Esophagus (tissue), 2 donors: ENCODE measurements at regions not wholly inside any gene's neighbourhood (a gene's known extent, or its start where the extent isn't known, plus 50 kb on each side); places are given as distances from the start of the nearest gene placed in this dataset.
"Not testable (repeated sequence)": the region's sequence is repeated elsewhere in the genome, so short reads cannot be mapped to it uniquely, and the experiment has no call there.

Source experiments
- H3K27ac ChIP-seq, 2 donors: one replicate each; pipeline ENCODE4 v1.5.1; 2013; ENCODE audit warnings: low read depth in 2 of 2, mild to moderate bottlenecking in 2 of 2, inconsistent platforms in 1 of 2, low read length in 1 of 2, moderate library complexity in 1 of 2
- H3K27me3 ChIP-seq, 2 donors: one replicate each; pipeline ENCODE4 v1.6.1; 2013; ENCODE audit warnings: low read length in 2 of 2, control low read depth in 1 of 2, mild to moderate bottlenecking in 1 of 2; ENCODE audit not compliant: insufficient read depth in 2 of 2, control insufficient read depth in 1 of 2
- H3K36me3 ChIP-seq, 2 donors: one replicate each; pipeline ENCODE4 v1.6.1; 2013; ENCODE audit warnings: low read length in 1 of 2; ENCODE audit not compliant: control insufficient read depth in 2 of 2, insufficient read depth in 2 of 2
- H3K4me1 ChIP-seq, 2 donors: one replicate each; pipeline ENCODE4 v1.6.1; 2013; ENCODE audit warnings: low read length in 1 of 2; ENCODE audit not compliant: control insufficient read depth in 2 of 2, insufficient read depth in 2 of 2
- H3K4me3 ChIP-seq, 2 donors: one replicate each; pipeline ENCODE4 v1.5.1; 2013; ENCODE audit warnings: low read length in 2 of 2, mild to moderate bottlenecking in 2 of 2, low read depth in 1 of 2, moderate library complexity in 1 of 2
- H3K9me3 ChIP-seq, 2 donors: one replicate each; pipeline ENCODE4 v1.6.1; 2013; ENCODE audit warnings: mild to moderate bottlenecking in 2 of 2, low read depth in 1 of 2, low read length in 1 of 2, moderate library complexity in 1 of 2; ENCODE audit not compliant: control insufficient read depth in 2 of 2, insufficient read depth in 1 of 2
- WGBS, 2 donors: extraction: QIAGEN DNeasy Blood & Tissue Kit; methylation state at CpG; one replicate each; pipeline ENCODE4 v1.1.7; 2013; 5-methylcytosine and 5-hydroxymethylcytosine counted together
- donor health status: healthy with polysubstance abuse.
- donor health status: Bipolar disorder and iron deficiency.

GRCh38 chr5:56733580-56733979, 81.8 kb upstream of the MAP3K1 start:
- H3K4me3 ChIP-seq = no peak overlapping the region
- no peaks in the 10 kb centered on the region for H3K9me3 ChIP-seq
- H3K27me3 ChIP-seq = no peaks in the 10 kb centered on the region
- no peaks in the 10 kb centered on the region for H3K36me3 ChIP-seq
- peaks cover 5 to 8% of the 10 kb centered on the region in 2 donors for H3K4me1 ChIP-seq
- peak overlapping the region in 1 of 2 donors; percentile 66 for H3K27ac ChIP-seq
- 56 to 61% methylated on average over 4 of the region's 4 CpGs for WGBS, 2 donors

- Histone ChIP-seq H3K27me3 (no peaks in the 10 kb centered on the region), H3K9me3 (no peaks in the 10 kb centered on the region), H3K4me1 (peaks cover 5 to 8% of the 10 kb centered on the region in 2 donors), H3K27ac (no peak overlapping the region), H3K36me3 (no peaks in the 10 kb centered on the region), H3K4me3 (no peak overlapping the region)
- 82 to 91% methylated on average over 6 of the region's 6 CpGs for WGBS, 2 donors
Measured at GRCh38 chr5:56732121-56732520, 83.2 kb upstream of the MAP3K1 start.

- not testable (repeated sequence) for H3K27me3 ChIP-seq, H3K36me3 ChIP-seq, H3K27ac ChIP-seq, H3K4me1 ChIP-seq, H3K9me3 ChIP-seq, H3K4me3 ChIP-seq
- 95 to 98% methylated on average over 2 of the region's 2 CpGs for WGBS, 2 donors
Measured at GRCh38 chr5:56731473-56731872, 83.9 kb upstream of the MAP3K1 start.

- H3K27ac ChIP-seq = no peak overlapping the region
- H3K36me3 ChIP-seq = no peaks in the 10 kb centered on the region
- H3K4me3 ChIP-seq = no peak overlapping the region
- 81 to 84% methylated on average over 1 of the region's 1 CpG for WGBS, 2 donors
- H3K9me3 ChIP-seq = no peaks in the 10 kb centered on the region
- no peaks in the 10 kb centered on the region for H3K27me3 ChIP-seq
- H3K4me1 ChIP-seq = peaks cover 5 to 8% of the 10 kb centered on the region in 2 donors
Measured at GRCh38 chr5:56729488-56729887, 85.9 kb upstream of the MAP3K1 start.

- no peak overlapping the region for H3K27ac ChIP-seq
- no peaks in the 10 kb centered on the region for H3K36me3 ChIP-seq
- H3K9me3 ChIP-seq = no peaks in the 10 kb centered on the region
- H3K27me3 ChIP-seq = no peaks in the 10 kb centered on the region
- no peaks in the 10 kb centered on the region for H3K4me1 ChIP-seq
- no peak overlapping the region for H3K4me3 ChIP-seq
- WGBS, 2 donors = 66 to 68% methylated on average over 8 of the region's 8 CpGs
Measured at GRCh38 chr5:56725711-56726411, 89.5 kb upstream of the MAP3K1 start.

GRCh38 chr5:56724857-56725256, 90.5 kb upstream of the MAP3K1 start:
- H3K9me3 ChIP-seq, H3K27me3 ChIP-seq, H3K27ac ChIP-seq, H3K36me3 ChIP-seq, H3K4me3 ChIP-seq, H3K4me1 ChIP-seq: not testable (repeated sequence)
- 99% methylated on average over 4 of the region's 4 CpGs for WGBS, 2 donors

GRCh38 chr5:56722317-56722716, 93.0 kb upstream of the MAP3K1 start:
- no peaks in the 10 kb centered on the region for H3K9me3 ChIP-seq
- no peak overlapping the region for H3K4me3 ChIP-seq
- H3K27me3 ChIP-seq = no peaks in the 10 kb centered on the region
- H3K4me1 ChIP-seq = no peaks in the 10 kb centered on the region
- H3K27ac ChIP-seq = no peak overlapping the region
- WGBS, 2 donors = 79 to 86% methylated on average over 3 of the region's 3 CpGs
- H3K36me3 ChIP-seq = no peaks in the 10 kb centered on the region

GRCh38 chr5:56717253-56717987, 97.9 kb upstream of the MAP3K1 start:
- H3K9me3 ChIP-seq = no peaks in the 10 kb centered on the region
- WGBS, 2 donors = 40 to 63% methylated on average over 11 of the region's 11 CpGs
- H3K4me1 ChIP-seq = no peaks in the 10 kb centered on the region
- H3K27me3 ChIP-seq = no peaks in the 10 kb centered on the region
- peak overlapping the region in 1 of 2 donors; percentile 34 for H3K4me3 ChIP-seq
- peak overlapping the region; percentile 86 to 95 for H3K27ac ChIP-seq
- no peaks in the 10 kb centered on the region for H3K36me3 ChIP-seq

- Histone ChIP-seq H3K4me1 (no peaks in the 10 kb centered on the region), H3K4me3 (no peak overlapping the region), H3K27me3 (no peaks in the 10 kb centered on the region), H3K27ac (peak overlapping the region; percentile 1 to 37), H3K9me3 (no peaks in the 10 kb centered on the region), H3K36me3 (no peaks in the 10 kb centered on the region)
- WGBS, 2 donors = 79 to 85% methylated on average over 3 of the region's 3 CpGs
Measured at GRCh38 chr5:56715986-56716385, 99.4 kb upstream of the MAP3K1 start.
